GM12891 (cell line): ENCODE measurements at regions not wholly inside any gene's neighbourhood (a gene's known extent, or its start where the extent isn't known, plus 50 kb on each side); places are given as distances from the start of the nearest gene placed in this dataset.

Experiments used
- DNase-seq: peaks from one replicate; pipeline ENCODE4 v3.0.0; 2011; ENCODE audit warnings: low spot score; ENCODE audit not compliant: insufficient read length
- FAIRE-seq: peaks from 2 replicates; lab custom pipeline; 2011; peaks lifted over from hg19 to GRCh38; lab: Jason Lieb, UNC
- PAX5 ChIP-seq: IDR thresholded peaks from 2 replicates; pipeline ENCODE4 v1.6.1; 2011; ENCODE audit warnings: low read length, moderate library complexity, mild to moderate bottlenecking; ENCODE audit not compliant: insufficient read depth, severe bottlenecking
- POLR2A ChIP-seq: IDR thresholded peaks from 2 replicates; pipeline ENCODE4 v1.6.1; 2011; ENCODE audit warnings: low read depth, low read length, control low read depth
- POLR2AphosphoS5 ChIP-seq: IDR thresholded peaks from 2 replicates; pipeline ENCODE4 v1.6.1; 2011; ENCODE audit warnings: low read depth, low read length, control low read depth
- POU2F2 ChIP-seq: IDR thresholded peaks from 2 replicates; pipeline ENCODE4 v1.6.1; 2011; ENCODE audit warnings: low read depth, mild to moderate bottlenecking, control low read depth, low read length, moderate library complexity
- SPI1 ChIP-seq: IDR thresholded peaks from 2 replicates; pipeline ENCODE4 v1.6.1; 2011; ENCODE audit warnings: low read depth, low read length, control low read depth
- TAF1 ChIP-seq: IDR thresholded peaks from 2 replicates; pipeline ENCODE4 v1.6.1; 2011; ENCODE audit warnings: low read depth, low read length, control low read depth

GRCh38 chr22:27523711-27524110 is 277.8 kb downstream of the MN1 start:
- no peak for TF ChIP-seq PAX5
- no peak for TF ChIP-seq POU2F2
- no peak for TF ChIP-seq SPI1
- TF ChIP-seq POLR2A, result no peak
- TF ChIP-seq TAF1, result no peak
- TF ChIP-seq POLR2AphosphoS5, result no peak
- FAIRE-seq (no peak), DNase-seq (no peak)

GRCh38 chr22:27525711-27526110 is 275.8 kb downstream of the MN1 start:
- FAIRE-seq, result no peak
- DNase-seq, result no peak
- TF ChIP-seq SPI1 (no peak), POLR2AphosphoS5 (no peak), POU2F2 (no peak), TAF1 (no peak), POLR2A (no peak), PAX5 (no peak)

GRCh38 chr22:27526901-27527300 is 274.7 kb downstream of the MN1 start:
- FAIRE-seq (no peak), DNase-seq (no peak)
- no peak for TF ChIP-seq SPI1
- TF ChIP-seq POLR2A, result no peak
- TF ChIP-seq PAX5, result no peak
- no peak for TF ChIP-seq POLR2AphosphoS5
- TF ChIP-seq TAF1, result no peak
- TF ChIP-seq POU2F2, result no peak

GRCh38 chr22:27531782-27532530 is 269.6 kb downstream of the MN1 start:
- FAIRE-seq (no peak), DNase-seq (no peak)

GRCh38 chr22:27533105-27533745 is 268.3 kb downstream of the MN1 start:
- no peak for FAIRE-seq
- TF ChIP-seq POLR2AphosphoS5 (no peak), PAX5 (no peak), SPI1 (no peak), POLR2A (no peak), TAF1 (no peak), POU2F2 (no peak)
- DNase-seq, result no peak

More at GRCh38 chr22:27531782-27532530, 269.6 kb downstream of the MN1 start:
- TF ChIP-seq SPI1 (no peak), POU2F2 (no peak), PAX5 (no peak), POLR2AphosphoS5 (no peak), TAF1 (no peak)

GRCh38 chr22:27534720-27535125 is 266.8 kb downstream of the MN1 start:
- TF ChIP-seq POLR2AphosphoS5 (no peak), SPI1 (no peak), TAF1 (no peak), PAX5 (no peak), POLR2A (no peak), POU2F2 (no peak)
- DNase-seq (no peak), FAIRE-seq (no peak)

GRCh38 chr22:27535452-27535851 is 266.1 kb downstream of the MN1 start:
- no peak for DNase-seq
- TF ChIP-seq TAF1 (no peak), POLR2AphosphoS5 (no peak), POU2F2 (no peak), POLR2A (no peak), SPI1 (no peak), PAX5 (no peak)
- no peak for FAIRE-seq

GRCh38 chr22:27537501-27537900 is 264.1 kb downstream of the MN1 start:
- TF ChIP-seq POLR2AphosphoS5 (no peak), PAX5 (no peak), POLR2A (no peak), SPI1 (no peak), POU2F2 (no peak), TAF1 (no peak)
- DNase-seq (no peak), FAIRE-seq (no peak)

GRCh38 chr22:27538666-27539065 is 262.9 kb downstream of the MN1 start:
- TF ChIP-seq POLR2AphosphoS5, result no peak
- TF ChIP-seq TAF1, result no peak
- no peak for TF ChIP-seq POU2F2
- no peak for TF ChIP-seq PAX5
- no peak for TF ChIP-seq POLR2A
- TF ChIP-seq SPI1, result no peak
- FAIRE-seq, result no peak
- DNase-seq, result no peak

GRCh38 chr22:27540247-27540646 is 261.3 kb downstream of the MN1 start:
- no peak for DNase-seq
- TF ChIP-seq POLR2A, result no peak
- no peak for TF ChIP-seq POLR2AphosphoS5
- TF ChIP-seq PAX5, result no peak
- TF ChIP-seq SPI1, result no peak
- TF ChIP-seq POU2F2, result no peak
- no peak for TF ChIP-seq TAF1
- FAIRE-seq, result no peak
